ENCODE measurements at regions not wholly inside any gene's neighbourhood (a gene's known extent, or its start where the extent isn't known, plus 50 kb on each side); places are given as distances from the start of the nearest gene placed in this dataset.

DNA sequence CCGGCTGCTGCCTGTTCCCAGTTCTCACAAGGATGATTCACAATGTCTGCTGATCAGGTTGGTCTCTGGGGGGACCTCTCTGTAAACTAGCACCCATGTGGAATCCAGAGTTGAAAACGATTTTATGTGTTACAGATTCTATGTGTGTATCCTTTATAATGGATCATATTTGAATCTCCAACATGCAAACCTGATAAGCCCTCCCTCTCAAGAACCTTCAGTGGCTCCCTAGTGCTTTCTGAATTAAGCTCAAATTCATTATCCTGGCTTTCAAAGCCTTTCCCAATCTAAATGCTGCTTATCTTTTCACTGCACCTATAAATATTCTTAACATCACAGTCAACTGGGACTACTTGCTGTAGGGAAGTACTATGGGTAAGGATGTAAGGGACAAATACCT is 166.8 kb upstream of the USP24 start:
- Histone ChIP-seq H3K9me3 (ENCODE audit: insufficient read depth in 2 of 2, low read depth in 1 of 2, low read length in 1 of 2) (no peaks in the 10 kb centered on the region), H3K18ac (ENCODE audit: extremely low read depth, low read length) (no peak overlapping the region), H3K36me3 (ENCODE audit: control insufficient read depth in 2 of 4, insufficient read depth in 4 of 4, low read length in 3 of 4) (no peaks in the 10 kb centered on the region; a peak in 1 of 8 replicates), H3K4ac (replicated peaks; ENCODE audit: insufficient read length, low read depth, low read length) (no peak overlapping the region), H3K79me2 (ENCODE audit: control insufficient read depth in 1 of 2, insufficient read depth in 2 of 2, low read length in 2 of 2) (no peaks in the 10 kb centered on the region), H2BK20ac (ENCODE audit: low read length) (no peak overlapping the region), H2BK15ac (ENCODE audit: low read length) (no peak overlapping the region), H3K27me3 (replicated peaks in 1 of 4; ENCODE audit: control insufficient read depth in 3 of 4, extremely low read depth in 1 of 4, insufficient read depth in 3 of 4, low read length in 3 of 4) (no peaks in the 10 kb centered on the region), H4K20me1 (replicated peaks in 1 of 2; ENCODE audit: control insufficient read depth in 1 of 2, insufficient read depth in 2 of 2, low read length in 2 of 2) (no peaks in the 10 kb centered on the region), H3K9ac (replicated peaks in 1 of 4; ENCODE audit: extremely low read depth in 1 of 4, low read depth in 3 of 4, low read length in 3 of 4) (no peak overlapping the region), H3K4me3 (ENCODE audit: extremely low read depth in 1 of 4, insufficient read depth in 2 of 4, low read depth in 3 of 4, low read length in 4 of 4) (no peak overlapping the region), H2BK12ac (ENCODE audit: low read depth, low read length) (no peak overlapping the region), H3K4me2 (ENCODE audit: insufficient read depth in 1 of 2, low read depth in 2 of 2, low read length in 2 of 2) (no peak overlapping the region), H3K27ac (ENCODE audit: low read depth, low read length) (no peak overlapping the region), H3K14ac (ENCODE audit: insufficient read length) (no peak overlapping the region), H2BK120ac (replicated peaks; ENCODE audit: low read depth, low read length) (no peak overlapping the region), H4K5ac (ENCODE audit: insufficient read length, low read depth, low read length) (no peak overlapping the region), H3K23ac (ENCODE audit: insufficient read length) (no peak overlapping the region), H2AFZ (ENCODE audit: low read length) (no peak overlapping the region), H2BK5ac (ENCODE audit: low read depth, low read length) (no peak overlapping the region), H3K23me2 (ENCODE audit: low read depth, low read length) (no peaks in the 10 kb centered on the region), H4K91ac (replicated peaks; ENCODE audit: insufficient read length, low read length) (no peak overlapping the region), H2AK5ac (ENCODE audit: low read depth, low read length) (no peak overlapping the region), H4K8ac (ENCODE audit: extremely low read depth, insufficient read depth, low read length) (no peak overlapping the region), H3K4me1 (replicated peaks in 1 of 4; ENCODE audit: control insufficient read depth in 3 of 4, insufficient read depth in 4 of 4, low read length in 3 of 4) (no peaks in the 10 kb centered on the region), H3K56ac (replicated peaks; ENCODE audit: insufficient read length, low read depth, low read length) (no peak overlapping the region), H3K79me1 (ENCODE audit: low read depth, low read length) (no peaks in the 10 kb centered on the region)
- ChIA-PET POLR2A (ENCODE audit: partially characterized antibody) (no interaction called here), CTCF (ENCODE audit: partially characterized antibody) (interaction anchor here (0.9 to 1.2 kb wide), 3 partner anchors 10 to 1439 kb away, joined by 3 read pairs; no protein-coding TSS in a partner anchor)
- DNase-seq (ENCODE audit: low read depth in 1 of 2, low spot score in 2 of 2) (no peak), FAIRE-seq (no peak)
- WGBS, 2 experiments (ENCODE audit: extremely low coverage in 1 of 2, insufficient coverage in 1 of 2, insufficient read length in 1 of 2, insufficient replicate concordance in 2 of 2, low coverage in 1 of 2, low lambda C conversion rate in 2 of 2, missing lambda C conversion rate in 1 of 2) = 72% methylated on average over 2 of the region's 2 CpGs; no CpG with 5 or more reads in 1 of the 2 experiments
- no peak for TF ChIP-seq HDAC2 (IDR thresholded peaks at IDR 0.05; ENCODE audit: borderline replicate concordance in 1 of 2, low read depth in 2 of 2, low read length in 2 of 2)
- TF ChIP-seq SRF (IDR thresholded peaks at IDR 0.05; ENCODE audit: low read depth, low read length) = no peak
- TF ChIP-seq TBP (IDR thresholded peaks at IDR 0.05; ENCODE audit: low read depth, low read length) = no peak
- no peak for TF ChIP-seq CREB1 (IDR thresholded peaks at IDR 0.05)
- no peak for TF ChIP-seq RBBP5 (IDR thresholded peaks at IDR 0.05; ENCODE audit: borderline replicate concordance, low read depth, low read length)
- TF ChIP-seq TAF7 (optimal IDR thresholded peaks at IDR 0.05; ENCODE audit: borderline replicate concordance, low read depth, low read length) = no peak
- TF ChIP-seq, protein P1, sequence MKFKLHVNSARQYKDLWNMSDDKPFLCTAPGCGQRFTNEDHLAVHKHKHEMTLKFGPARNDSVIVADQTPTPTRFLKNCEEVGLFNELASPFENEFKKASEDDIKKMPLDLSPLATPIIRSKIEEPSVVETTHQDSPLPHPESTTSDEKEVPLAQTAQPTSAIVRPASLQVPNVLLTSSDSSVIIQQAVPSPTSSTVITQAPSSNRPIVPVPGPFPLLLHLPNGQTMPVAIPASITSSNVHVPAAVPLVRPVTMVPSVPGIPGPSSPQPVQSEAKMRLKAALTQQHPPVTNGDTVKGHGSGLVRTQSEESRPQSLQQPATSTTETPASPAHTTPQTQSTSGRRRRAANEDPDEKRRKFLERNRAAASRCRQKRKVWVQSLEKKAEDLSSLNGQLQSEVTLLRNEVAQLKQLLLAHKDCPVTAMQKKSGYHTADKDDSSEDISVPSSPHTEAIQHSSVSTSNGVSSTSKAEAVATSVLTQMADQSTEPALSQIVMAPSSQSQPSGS (IDR thresholded peaks at IDR 0.05; ENCODE audit: low read length) = no peak
- no peak for TF ChIP-seq CHD2 (IDR thresholded peaks at IDR 0.05; ENCODE audit: low read length)
- no peak for TF ChIP-seq CBX5 (IDR thresholded peaks at IDR 0.05; ENCODE audit: low read depth, low read length)
- TF ChIP-seq BRCA1 (IDR thresholded peaks at IDR 0.05; ENCODE audit: low read depth, low read length) = no peak
- TF ChIP-seq BACH1 (IDR thresholded peaks at IDR 0.05; ENCODE audit: low read length) = no peak
- no peak for TF ChIP-seq CTBP2 (IDR thresholded peaks at IDR 0.05; ENCODE audit: borderline replicate concordance, insufficient read depth, insufficient read length, low read length)
